ENCODE measurements at regions not wholly inside any gene's neighbourhood (a gene's known extent, or its start where the extent isn't known, plus 50 kb on each side); places are given as distances from the start of the nearest gene placed in this dataset.
"Not testable (repeated sequence)": the region's sequence is repeated elsewhere in the genome, so short reads cannot be mapped to it uniquely, and the experiment has no call there.

DNA sequence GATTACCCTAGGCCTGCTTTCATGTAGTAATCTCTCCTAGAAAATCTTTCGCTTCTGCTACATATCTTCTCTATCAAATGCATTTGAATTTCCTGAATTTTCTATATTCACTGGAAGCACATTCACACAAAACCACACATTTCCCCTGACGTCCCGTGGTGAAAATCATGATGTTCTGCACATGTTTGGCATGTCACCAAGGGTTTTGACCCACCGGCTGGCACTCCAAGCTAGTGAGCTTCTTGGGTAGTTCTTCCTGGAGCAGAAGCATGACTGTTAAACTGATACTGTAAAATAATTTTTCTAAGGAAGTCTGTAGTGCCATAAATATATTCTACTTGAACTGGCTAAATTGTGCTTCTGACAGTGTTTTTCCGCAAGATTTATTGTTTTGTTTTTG lies 510.1 kb upstream of the SLC8A1 start:
- DNase-seq = no peak

DNA sequence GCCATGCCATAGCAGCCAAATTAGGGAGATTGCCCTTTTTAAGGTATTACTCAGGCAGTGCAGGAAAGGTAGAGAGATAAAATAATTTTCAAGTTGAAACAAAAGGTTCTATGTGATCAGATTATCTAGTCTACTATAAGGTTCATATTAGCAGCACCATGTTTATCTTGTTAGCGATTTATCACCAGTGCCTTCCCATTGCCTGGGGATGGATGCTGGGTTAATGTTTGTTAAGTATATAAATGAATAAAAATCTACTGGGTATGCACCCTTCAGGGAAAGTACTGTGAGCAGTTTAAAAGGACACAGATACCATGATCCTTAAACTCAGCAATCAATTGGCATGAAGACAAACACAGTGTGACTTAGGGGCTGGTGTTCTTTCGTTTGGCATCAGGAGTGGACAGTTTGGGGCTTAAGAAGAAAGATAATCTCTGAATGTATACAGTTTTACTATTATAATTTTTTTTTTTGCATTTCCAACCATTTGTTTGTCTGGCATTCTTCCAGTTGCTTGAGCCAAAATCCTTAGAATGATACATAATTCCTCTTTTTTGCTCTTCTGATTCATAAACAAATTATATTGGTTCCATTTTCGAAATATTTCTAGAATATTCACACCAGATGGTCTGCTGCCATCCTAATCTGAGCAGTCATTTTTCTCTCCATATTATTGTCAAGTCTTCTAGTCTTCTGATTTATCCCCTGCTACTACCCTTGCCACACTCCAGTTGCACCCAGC lies 512.8 kb upstream of the SLC8A1 start:
- DNase-seq = no peak

DNA sequence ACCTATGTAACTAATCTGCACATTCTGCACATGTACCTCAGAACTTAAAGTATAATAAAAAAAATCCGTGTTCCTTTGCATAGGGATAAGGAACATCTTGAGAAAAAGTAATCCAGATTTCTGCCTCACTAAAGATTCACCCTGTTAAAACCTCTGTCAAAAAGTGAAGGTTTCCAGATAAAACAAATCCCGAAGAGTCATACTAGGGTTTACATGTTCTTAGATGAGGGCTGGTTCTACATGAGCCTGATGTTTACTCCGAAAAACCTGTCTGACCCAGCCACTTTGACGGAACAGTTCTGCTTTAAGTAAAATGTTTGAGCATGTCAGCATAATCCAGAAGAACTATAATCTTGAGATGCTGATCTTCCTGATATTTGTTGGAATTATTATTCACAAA lies 515.6 kb upstream of the SLC8A1 start:
- DNase-seq = no peak

DNA sequence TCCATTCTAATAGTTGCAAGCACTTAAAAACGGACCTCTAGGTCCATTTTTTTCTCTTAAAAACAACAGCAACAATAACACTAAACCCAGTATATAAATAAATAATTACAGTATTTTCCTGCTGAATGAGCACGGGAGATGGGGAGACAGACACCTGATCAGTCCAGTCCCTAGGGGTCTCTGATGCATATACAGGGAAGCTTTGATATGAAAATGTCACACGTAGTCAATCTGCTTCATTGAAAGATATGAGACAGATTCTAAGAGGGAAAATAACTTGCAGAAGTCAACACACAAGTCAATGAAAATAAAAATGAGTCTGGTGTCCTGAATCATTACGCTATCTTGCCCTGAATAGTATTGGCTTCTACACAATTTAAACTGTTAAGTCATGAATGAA lies 523.3 kb upstream of the SLC8A1 start:
- no peak for DNase-seq

DNA sequence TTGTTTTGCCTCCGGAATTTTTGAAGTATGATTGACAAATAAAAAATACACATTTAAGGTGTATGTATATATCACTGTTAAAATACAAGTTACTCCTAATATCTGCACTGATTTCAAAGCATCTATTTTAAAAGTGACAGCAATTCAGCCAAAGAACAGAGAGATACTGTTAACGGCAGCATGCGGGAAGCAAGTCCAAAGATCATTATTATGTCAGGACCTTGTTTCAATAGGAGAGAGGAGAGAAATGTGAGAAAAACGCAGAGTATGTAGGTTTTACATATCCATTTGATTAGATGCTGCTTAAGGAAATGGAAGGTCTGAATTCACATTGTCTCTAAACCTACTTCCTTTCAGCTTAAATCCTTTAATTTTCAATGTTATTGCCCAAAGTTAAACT lies 545.5 kb upstream of the SLC8A1 start:
- no peak for DNase-seq

DNA sequence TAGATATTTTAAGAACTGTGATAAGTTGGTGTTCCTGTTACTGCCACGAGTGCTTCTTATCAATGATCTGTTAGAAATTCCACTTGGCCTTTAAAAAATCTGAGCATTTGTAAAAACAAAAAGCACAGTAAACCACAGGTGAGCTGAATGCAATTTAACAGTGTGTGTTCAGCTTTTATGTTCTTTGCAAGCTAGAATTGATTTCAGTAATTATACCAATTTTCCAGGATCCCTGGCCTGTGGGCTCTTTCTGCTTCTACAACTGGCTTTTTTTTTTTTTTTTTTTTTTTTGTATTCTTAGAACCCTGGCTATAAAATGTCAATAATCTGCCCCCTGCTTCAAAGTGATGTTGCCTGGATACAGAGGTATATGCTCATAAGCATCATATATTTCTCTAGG lies 548.5 kb upstream of the SLC8A1 start:
- no peak for DNase-seq

DNA sequence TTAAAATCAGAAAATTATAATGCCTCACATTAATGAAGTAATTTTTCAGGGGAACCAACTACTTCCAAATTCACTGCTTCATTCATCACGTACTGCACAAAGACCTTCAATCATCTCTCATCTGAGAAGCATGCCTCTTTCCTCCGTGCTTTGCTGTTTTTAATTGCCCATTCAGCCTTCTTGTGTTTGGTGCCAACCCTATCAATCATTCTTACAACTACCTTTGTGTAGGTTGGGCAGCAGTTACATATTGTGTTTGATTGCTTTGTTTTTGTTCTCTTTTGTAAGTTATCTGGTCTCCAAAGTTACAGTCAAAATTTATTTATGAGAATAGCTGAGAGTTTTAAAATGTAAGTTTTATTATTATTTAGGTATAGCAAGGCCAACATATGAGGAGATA lies 549.0 kb upstream of the SLC8A1 start:
- no peak for DNase-seq

DNA sequence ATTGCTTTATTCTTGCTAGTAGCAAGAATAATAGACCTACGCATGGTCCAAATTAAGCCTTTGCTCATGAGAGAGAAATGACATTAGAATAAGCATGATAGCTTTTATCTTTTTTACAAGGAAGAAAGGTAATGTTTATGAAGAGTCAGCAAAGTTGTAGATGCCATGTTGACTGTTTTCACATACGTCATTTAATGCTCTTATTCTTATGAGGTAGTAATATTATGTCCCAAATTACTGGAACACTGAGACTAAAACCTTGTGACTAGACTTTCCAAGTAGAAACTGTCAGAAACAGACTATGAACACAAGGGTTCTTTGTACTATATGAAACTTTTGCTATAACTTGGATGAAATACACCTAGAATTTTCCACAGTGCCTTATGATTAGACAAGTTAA lies 552.8 kb upstream of the SLC8A1 start:
- DNase-seq = no peak

DNA sequence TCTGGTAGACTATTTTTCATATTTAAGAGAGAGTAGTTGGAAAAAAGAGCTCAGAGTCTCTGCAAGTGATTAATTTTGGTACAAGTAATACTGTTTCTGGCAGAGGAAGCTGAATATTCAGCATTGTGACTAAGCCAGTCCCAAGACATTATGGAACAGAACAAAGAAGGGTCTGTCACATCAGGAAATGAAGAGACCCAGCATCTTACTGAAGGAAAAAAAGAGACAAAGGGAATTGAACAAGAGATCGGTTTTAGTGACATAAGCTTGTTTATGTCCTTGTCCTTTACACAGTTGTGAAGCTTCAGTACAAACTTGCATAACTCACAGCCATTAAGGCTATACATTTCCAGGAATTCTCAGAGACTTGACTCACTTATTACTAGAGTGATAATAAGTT lies 568.5 kb upstream of the SLC8A1 start:
- no peak for DNase-seq

DNA sequence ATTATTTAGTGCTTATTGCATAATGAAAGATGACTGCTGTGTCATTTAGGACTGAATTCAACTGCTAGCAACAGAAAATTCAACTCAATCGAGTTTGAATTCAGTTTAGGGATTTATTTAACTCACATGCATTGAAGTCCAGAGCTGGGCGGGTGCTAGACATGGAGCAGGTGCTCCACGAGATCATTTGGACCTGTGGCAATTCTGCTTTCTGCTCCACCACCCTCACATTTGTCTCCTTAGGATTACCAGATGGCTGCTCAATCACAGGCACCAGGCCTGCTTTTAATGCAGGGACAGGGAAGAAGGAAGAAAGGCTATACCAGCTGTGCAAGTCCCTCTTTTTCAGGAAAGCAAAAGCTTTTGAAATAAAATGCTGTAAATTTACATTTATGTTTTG lies 572.9 kb upstream of the SLC8A1 start:
- no peak for DNase-seq

DNA sequence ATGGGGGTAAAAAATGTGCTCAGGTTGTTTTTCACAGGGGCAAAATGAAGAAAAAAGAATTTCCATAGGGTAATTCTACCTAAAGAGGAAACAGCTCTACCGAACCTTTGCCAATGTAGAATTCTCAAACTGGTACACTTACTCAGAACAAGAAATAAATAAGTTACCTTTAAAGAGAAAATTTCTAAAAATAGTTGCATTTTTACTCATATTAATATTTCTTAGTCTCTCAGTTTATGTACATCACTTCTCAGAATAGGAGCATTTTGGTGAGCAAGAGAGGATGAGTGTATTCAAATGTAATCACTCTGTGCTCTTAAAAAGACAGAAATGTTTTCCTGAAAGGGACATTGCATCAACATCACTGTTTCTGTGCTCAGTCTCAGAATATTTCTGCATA lies 574.7 kb upstream of the SLC8A1 start:
- no peak for DNase-seq

DNA sequence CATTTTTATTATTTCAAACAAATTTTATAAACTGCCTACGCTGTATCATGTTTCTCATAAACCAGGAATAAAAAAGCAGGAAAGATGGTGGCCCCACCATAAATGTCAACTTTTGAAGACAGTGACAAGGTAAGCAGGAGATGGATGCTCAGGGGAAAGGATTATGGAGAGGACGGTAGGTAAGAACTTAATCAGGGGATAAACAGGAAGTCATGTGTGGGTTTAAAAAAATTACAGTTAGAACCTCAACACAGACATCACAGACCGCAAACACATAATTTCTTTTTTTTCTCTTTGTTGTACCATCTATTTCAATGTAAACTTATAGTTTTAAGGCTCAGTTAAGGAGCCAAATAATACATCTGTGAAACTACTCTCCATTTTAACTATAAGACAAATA lies 575.2 kb upstream of the SLC8A1 start:
- no peak for DNase-seq

DNA sequence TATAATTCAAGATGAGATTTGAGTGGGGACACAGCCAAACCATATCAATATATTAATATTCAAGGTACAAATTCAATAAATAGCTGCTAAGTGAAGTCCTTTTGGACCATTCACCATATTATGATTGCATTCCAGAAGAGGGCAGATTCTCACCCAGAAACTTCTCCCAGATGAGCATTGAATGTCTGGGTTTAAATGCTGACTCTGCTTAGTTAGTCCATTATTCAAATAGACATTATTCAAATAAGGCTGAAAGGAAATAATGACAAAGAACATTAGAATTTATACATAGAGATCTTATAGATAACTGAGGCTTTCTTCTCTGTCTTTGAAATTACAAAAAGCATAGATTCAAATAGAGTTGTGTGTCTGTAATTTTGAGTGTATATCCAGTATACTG lies 579.4 kb upstream of the SLC8A1 start:
- no peak for DNase-seq

DNA sequence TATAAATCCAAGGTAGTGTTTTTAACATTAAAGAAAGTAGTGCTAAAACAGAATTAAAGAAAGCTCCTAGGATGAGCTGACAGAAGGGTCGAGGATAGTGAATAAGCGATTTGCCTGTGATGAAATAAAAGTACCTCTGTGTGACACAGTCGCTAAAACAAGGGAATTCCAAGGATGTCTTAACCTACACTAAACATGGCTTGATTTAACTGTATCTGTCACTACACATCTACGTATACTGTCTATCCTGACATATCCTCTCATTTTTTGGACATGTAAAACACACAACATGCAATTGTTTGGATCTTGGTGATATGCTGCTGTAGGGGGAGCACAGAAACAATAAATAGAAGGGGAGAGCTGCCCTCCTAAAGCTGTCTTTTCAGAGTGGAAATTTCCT lies 580.8 kb upstream of the SLC8A1 start:
- no peak for DNase-seq

DNA sequence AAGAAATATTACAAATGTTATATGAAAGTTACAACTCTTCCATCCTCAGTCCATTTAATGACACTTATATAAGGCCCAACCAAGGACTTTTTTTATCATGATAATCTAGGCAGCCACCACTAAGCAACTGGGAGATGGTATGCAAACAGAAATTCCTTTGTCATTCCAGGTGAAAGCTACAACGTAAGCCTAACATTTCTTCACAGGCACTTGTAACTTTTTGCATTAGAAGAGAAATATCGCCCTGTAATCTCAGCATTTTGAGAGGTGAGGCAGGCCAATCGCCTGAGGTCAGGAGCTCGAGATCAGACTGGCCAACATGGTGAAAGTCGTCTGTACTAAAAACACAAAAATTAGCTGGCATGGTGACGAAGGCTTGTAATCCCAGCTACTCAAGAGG lies 581.2 kb upstream of the SLC8A1 start:
- no peak for DNase-seq

DNA sequence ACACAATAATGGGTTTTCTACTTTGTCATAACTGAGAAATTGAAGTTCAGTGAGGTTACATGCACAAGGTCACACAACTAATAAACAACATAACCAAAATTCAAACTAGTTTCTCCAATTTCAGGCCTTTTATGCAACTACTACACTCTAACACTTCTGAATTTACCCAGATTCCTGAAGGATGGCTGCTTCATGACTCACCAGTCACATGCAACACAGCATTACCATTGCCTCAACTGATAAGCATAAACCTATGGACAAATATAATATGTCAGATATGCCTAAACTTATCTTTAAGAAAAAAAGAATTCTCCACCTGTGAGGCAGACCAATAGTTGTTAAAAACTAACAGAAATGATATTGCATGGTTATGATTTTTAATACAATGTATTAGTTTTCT lies 586.5 kb upstream of the SLC8A1 start:
- DNase-seq = no peak

DNA sequence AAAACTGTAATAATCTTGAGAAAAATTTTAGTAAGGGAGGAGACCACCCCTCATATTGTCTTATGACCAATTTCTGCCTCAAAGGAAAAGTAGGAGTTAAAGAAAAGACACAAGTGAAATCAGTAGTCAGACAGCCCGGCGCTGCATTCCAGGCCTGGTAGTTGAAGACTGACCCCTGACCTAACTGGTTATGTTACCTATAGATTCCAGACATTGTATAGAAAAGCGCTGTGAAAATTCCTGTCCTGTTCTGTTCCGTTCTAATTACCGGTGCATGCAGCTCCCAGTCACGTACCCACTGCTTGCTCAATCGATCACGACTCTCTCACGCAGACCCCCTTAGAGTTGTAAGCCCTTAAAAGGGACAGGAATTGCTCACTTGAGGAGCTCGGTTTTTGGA lies 587.9 kb upstream of the SLC8A1 start:
- not testable (repeated sequence) for DNase-seq

DNA sequence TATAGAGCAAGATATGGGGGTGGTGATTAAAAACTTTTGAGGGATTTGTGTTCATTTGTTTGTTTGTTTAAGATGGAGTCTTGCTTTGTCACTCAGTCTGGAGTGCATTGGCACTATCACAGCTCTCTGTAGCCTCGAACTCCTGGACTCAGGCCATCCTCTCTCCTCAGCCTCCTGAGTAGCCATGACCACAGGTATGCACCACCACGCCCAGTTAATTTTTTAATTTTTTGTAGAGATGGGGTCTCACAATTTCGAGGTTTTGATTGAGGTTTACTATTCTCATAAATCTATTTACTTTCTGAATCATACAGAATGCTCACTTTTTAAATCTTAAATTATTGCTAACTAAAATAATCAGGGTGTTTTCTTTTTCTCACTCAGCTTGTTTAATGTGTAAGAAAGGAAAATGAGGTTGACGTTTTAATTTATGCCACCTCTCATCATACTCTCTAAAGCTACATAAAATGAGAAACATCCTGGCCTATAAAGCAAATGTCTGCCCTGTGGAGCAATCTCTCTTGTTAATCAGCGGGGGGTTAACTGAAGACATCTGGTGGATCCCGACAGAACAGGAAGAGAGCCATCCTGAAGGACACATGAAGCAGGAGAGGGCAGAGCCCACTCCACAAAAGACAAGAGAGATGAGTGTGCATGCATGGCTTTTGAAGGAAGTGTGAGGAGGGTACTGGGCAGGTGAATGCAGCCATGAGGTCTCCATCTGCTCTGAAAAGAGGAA lies 589.1 kb upstream of the SLC8A1 start:
- DNase-seq = no peak

DNA sequence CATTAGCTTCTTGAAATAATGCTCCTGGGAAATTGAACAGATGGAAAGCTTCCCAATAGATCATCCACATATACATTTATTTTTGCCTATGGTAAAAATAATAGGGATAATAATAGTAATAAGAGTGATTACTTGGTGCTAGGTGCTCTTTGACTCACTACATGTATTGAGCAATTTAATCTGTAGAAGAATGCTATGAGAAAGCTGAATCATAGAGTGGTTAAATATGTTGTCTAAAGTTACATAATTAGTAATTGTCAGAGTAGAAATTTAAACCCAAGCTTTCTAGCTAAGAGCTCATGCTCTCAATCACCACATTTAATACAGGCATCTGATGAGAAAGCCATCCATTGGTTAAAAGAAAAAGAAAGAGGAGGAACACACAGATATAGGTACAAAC lies 590.5 kb upstream of the SLC8A1 start:
- no peak for DNase-seq

DNA sequence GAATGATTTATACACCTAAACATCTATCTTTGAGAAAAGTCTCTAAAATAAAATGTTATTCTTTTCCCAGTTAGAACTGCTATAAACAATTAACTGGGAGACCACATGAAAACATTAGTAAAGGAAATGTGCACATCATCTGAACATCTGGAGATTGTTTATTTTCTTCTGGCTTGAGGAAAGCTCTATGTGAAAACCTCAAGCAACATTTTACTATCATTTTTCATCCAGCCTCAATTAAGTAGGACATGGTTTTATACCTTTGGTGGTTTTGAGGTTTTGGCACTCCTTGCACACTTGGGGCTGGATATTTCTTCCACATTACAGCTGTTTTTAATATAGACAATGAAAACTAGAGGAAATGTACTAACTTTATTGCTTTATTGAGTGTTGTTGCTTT lies 609.5 kb upstream of the SLC8A1 start:
- no peak for DNase-seq

DNA sequence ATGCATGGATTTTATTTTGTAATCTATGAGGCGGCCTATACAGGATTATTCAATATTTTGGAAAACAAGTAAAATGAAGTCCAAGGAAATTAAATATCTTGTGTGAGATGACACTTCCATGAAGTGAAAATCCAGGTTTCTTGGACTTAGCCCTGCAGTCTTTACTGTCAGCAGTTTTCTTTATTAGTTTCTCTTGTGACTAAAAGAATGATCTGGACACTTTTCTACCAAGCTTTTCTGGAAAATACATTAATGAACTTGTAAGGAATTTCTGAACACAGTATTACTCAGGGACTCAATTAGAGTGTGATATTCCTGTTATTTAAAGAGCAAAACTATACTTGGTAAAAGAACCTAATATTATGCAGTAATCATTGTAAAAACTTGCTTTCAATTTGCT lies 610.4 kb upstream of the SLC8A1 start:
- no peak for DNase-seq

DNA sequence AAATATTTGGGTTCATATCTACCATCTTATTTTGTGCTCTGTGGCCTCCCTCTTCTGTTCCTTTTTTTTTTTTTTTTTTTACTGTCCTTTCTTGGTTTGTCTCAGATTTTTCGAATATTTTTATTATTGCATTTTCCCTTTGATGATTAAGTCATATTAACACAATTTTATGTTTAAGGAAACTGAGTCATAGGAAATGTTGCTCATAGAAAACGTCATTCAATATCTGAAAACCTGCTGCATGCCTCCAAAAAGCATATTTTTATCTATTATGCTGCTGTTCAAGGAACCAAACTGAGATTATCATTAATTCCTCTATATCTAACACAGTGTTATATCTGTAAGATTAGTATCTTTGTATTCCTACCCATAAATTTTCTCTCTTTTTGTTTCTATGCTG lies 614.3 kb upstream of the SLC8A1 start:
- DNase-seq = no peak

DNA sequence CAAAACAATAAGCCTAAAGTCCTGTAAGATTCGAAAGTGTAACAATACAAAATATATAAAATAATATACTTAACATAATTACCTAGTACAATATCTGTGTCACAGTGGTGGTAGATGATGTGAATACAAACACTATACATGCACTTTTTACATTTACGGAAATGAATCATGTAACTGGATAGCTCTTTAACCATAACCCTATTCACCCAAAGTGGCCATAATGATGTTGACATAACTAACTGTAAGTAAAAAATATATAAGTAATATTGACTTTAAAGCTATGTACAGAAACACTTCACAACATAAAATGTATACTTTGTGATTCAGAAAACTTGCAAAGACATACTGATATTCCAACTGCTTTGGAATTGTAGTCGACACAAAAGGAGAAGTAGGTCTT lies 616.9 kb upstream of the SLC8A1 start:
- no peak for DNase-seq

DNA sequence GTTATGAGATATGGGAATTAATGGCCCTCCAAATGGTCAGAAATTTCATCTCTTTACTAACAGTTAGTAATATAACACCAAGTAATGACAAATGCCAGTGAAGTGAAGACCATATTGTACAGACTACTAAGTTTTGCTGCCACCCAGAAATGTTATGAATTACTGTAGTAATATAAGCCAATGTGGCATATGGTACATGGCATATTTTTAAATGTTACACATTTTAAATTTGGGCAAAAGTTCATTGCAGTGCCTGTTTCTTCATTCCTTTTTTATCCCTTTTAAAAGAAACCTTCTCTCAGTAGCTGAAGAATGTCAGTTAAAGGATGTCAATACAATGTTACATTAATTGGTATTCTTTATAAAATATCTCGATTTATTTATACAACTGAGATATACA lies 626.5 kb upstream of the SLC8A1 start:
- no peak for DNase-seq

DNA sequence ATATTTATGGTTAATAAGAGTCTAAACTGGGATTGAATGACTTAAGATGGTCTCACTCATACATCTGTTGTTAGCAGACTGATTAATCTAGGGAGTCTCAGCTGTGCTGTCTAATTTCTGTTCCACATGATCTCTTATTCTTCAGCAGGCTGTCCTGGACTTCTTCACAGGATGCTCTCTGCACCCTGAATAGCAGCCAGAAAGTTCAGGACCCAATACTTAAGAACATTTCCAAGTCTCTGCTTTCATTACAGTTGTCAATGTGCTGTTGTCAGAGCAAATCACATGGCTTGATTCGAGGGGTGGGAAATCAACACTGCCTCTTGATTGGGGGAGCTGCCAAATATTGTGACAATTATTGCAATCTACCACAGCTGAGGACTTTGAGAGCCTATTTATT lies 627.1 kb upstream of the SLC8A1 start:
- DNase-seq = no peak

Data from activated naive CD4-positive, alpha-beta T cell treated with anti-CD3 and anti-CD28 coated beads, Interleukin-2, amount 50 U/mL, for 16 hours (primary cell).